HepG2 (cell line): ENCODE measurements at regions not wholly inside any gene's neighbourhood (a gene's known extent, or its start where the extent isn't known, plus 50 kb on each side); places are given as distances from the start of the nearest gene placed in this dataset.

ENCODE experiments used
- ATAC-seq: fragments of 200-7000 bp; cut with Tn5 transposase; 3 replicates; pipeline ENCODE4 v1.9.1; 2020; ENCODE audit warnings: mild to moderate bottlenecking, moderate library complexity
- BruUV-seq: library from RNA; stranded (reverse); fragments of 400-500 nt; replicated peaks from 2 replicates; lab custom pipeline; 2021; lab: Mats Ljungman, UMichigan
- CTCF ChIA-PET: fragments of 300-600 bp; formaldehyde crosslinking; extraction: SDS; loops from one replicate; lab custom pipeline; 2021; ENCODE audit warnings: low total read pairs, inconsistent platforms, low intra/inter-chr PET ratio; lab: Yijun Ruan, JAX
- POLR2A ChIA-PET: fragments of 350-600 bp; sonication (Branson Sonifier 250); formaldehyde crosslinking; loops from one replicate; lab custom pipeline; 2020; ENCODE audit warnings: antibody characterized with exemption, inconsistent platforms; lab: Yijun Ruan, JAX
- DNase-seq: peaks from one replicate; pipeline ENCODE4 v3.0.0-alpha.2; 2015; ENCODE audit warnings: low spot score
- FAIRE-seq: peaks from 3 replicates; lab custom pipeline; 2011; peaks lifted over from hg19 to GRCh38; lab: Jason Lieb, UNC
- H2AFZ ChIP-seq: one replicate; pipeline ENCODE4 v1.6.1; 2011; ENCODE audit warnings: low read length, inconsistent platforms
- H3K27ac ChIP-seq: fragments of 300-600 bp; 3 replicates; pipeline ENCODE4 v1.8.0; 2011; ENCODE audit warnings: mixed run types, mild to moderate bottlenecking, mixed read lengths, low read length, inconsistent platforms; ENCODE audit not compliant: insufficient read depth; ENCODE audit errors: extremely low read length
- H3K27me3 ChIP-seq, 2 experiments: fragments of 200-600 bp in 1 of 2; 2 replicates in 1 of 2; 3 replicates in 1 of 2; pipeline versions ENCODE4 v1.6.0 to v1.8.0; 2011; ENCODE audit warnings: low read length in 2 of 2, mild to moderate bottlenecking in 2 of 2, moderate library complexity in 2 of 2, inconsistent platforms in 1 of 2; ENCODE audit not compliant: insufficient read depth in 2 of 2, control insufficient read depth in 1 of 2
- H3K36me3 ChIP-seq, 2 experiments: fragments of 200-600 bp in 1 of 2; replicated peaks in 1 of 2; 2 replicates in 1 of 2; 3 replicates in 1 of 2; pipeline versions ENCODE4 v1.5.1 to v1.8.0; 2011; ENCODE audit warnings: low read length in 2 of 2, inconsistent platforms in 1 of 2; ENCODE audit not compliant: insufficient read depth in 2 of 2, control insufficient read depth in 1 of 2
- H3K4me1 ChIP-seq: 2 replicates; pipeline ENCODE4 v1.5.1; 2012; ENCODE audit warnings: low read length, inconsistent platforms; ENCODE audit not compliant: insufficient read depth
- H3K4me2 ChIP-seq: 2 replicates; pipeline ENCODE4 v1.6.0; 2011; ENCODE audit warnings: low read depth, low read length, inconsistent platforms
- H3K4me3 ChIP-seq, 3 experiments: fragments of 200-600 bp in 1 of 3; sonication (generic), shearing (Covaris generic) in 1 of 3; replicated peaks in 1 of 3; 2 replicates each; pipeline ENCODE4 v1.5.1; 2011 to 2016; ENCODE audit warnings: low read length in 3 of 3, inconsistent platforms in 2 of 3, low read depth in 2 of 3, mild to moderate bottlenecking in 2 of 3, control low read depth in 1 of 3, mixed read lengths in 1 of 3; ENCODE audit not compliant: insufficient read depth in 1 of 3
- H3K79me2 ChIP-seq: one replicate; pipeline ENCODE4 v1.6.1; 2011; ENCODE audit warnings: low read length, inconsistent platforms; ENCODE audit not compliant: insufficient read depth
- H3K9ac ChIP-seq: 2 replicates; pipeline ENCODE4 v1.6.0; 2011; ENCODE audit warnings: mild to moderate bottlenecking, low read depth, low read length, inconsistent platforms; ENCODE audit not compliant: insufficient read depth
- H3K9me3 ChIP-seq: 2 replicates; pipeline ENCODE4 v1.5.1; 2012; ENCODE audit warnings: mild to moderate bottlenecking, low read length
- H4K20me1 ChIP-seq: 2 replicates; pipeline ENCODE4 v1.6.0; 2011; ENCODE audit warnings: inconsistent platforms, mild to moderate bottlenecking, low read length, moderate library complexity; ENCODE audit not compliant: insufficient read depth
- AKAP8 ChIP-seq: sonication (generic); formaldehyde crosslinking; IDR thresholded peaks from 2 replicates; pipeline ENCODE4 v1.5.1; 2020; ENCODE audit warnings: mild to moderate bottlenecking, missing genetic modification reagents
- ERF ChIP-seq: IDR thresholded peaks from 2 replicates; pipeline ENCODE4 v1.6.1; 2018; ENCODE audit warnings: missing biosample characterization, missing genetic modification reagents
- FOXP4 ChIP-seq: sonication (generic); formaldehyde crosslinking; IDR thresholded peaks from 2 replicates; pipeline ENCODE4 v1.4.0; 2020; ENCODE audit warnings: missing genetic modification reagents
- HMGXB3 ChIP-seq: sonication (generic); formaldehyde crosslinking; IDR thresholded peaks from 2 replicates; pipeline ENCODE4 v1.4.0; 2020; ENCODE audit warnings: missing genetic modification reagents, borderline replicate concordance
- MEIS2 ChIP-seq: sonication (generic); formaldehyde crosslinking; IDR thresholded peaks from 2 replicates; pipeline ENCODE4 v1.9.0; 2021; ENCODE audit warnings: mild to moderate bottlenecking, missing genetic modification reagents
- SMYD3 ChIP-seq: sonication (generic); formaldehyde crosslinking; IDR thresholded peaks from 2 replicates; pipeline ENCODE4 v1.8.1; 2023; ENCODE audit warnings: mild to moderate bottlenecking, missing genetic modification reagents
- SSRP1 ChIP-seq: IDR thresholded peaks from 2 replicates; pipeline ENCODE4 v1.6.1; 2016; ENCODE audit warnings: control low read depth
- ZNF776 ChIP-seq: sonication (generic); formaldehyde crosslinking; IDR thresholded peaks from 2 replicates; pipeline ENCODE4 v1.4.0; 2020; ENCODE audit warnings: mild to moderate bottlenecking, missing genetic modification reagents
- WGBS: methylation state at CpG from one replicate; pipeline ENCODE4 v1.1.6; 2017; ENCODE audit warnings: low lambda C conversion rate; 5-methylcytosine and 5-hydroxymethylcytosine counted together
- in situ Hi-C: cut with HindIII; loops from 2 replicates; pipeline ENCODE4 v1.10.0; 2017; ENCODE audit warnings: low pct_unique_long_range_greater_than_20kb; ENCODE audit not compliant: extremely low pct_ligation_motif_present
- intact Hi-C: fragments of 100-400 bp; cut with micrococcal nuclease; formaldehyde crosslinking; loops from one replicate; pipeline ENCODE4 v1.10.0; 2022; ENCODE audit not compliant: unreplicated experiment

- no peaks in the 10 kb centered on the region for H3K9me3 ChIP-seq
- peaks cover 1 to 24% of the 10 kb centered on the region in 2 experiments; a peak in 4 of 5 replicates for H3K27me3 ChIP-seq
- no peak overlapping the region for H3K4me3 ChIP-seq
- in situ Hi-C loops: no loop called here
- H3K36me3 ChIP-seq: no peaks in the 10 kb centered on the region
- intact Hi-C loops: loop anchor here (5.0 to 10.0 kb wide), 3 partner anchors 120 to 922 kb away; no protein-coding TSS in a partner anchor
- no peaks in the 10 kb centered on the region for H3K4me1 ChIP-seq
- H3K4me2 ChIP-seq: no peak overlapping the region
- FAIRE-seq (no peak), DNase-seq (no peak), ATAC-seq (no peak)
- H2AFZ ChIP-seq: no peak overlapping the region
- POLR2A ChIA-PET: no interaction called here
- BruUV-seq: no TSS peak
- no peaks in the 10 kb centered on the region for H3K79me2 ChIP-seq
- no peak overlapping the region for H3K9ac ChIP-seq
- H4K20me1 ChIP-seq: no peaks in the 10 kb centered on the region
- WGBS: 21% methylated on average over 8 of the region's 8 CpGs
- no peak overlapping the region for H3K27ac ChIP-seq
- CTCF ChIA-PET: no interaction called here
- TF ChIP-seq SSRP1 (no peak), ERF (no peak), AKAP8 (no peak)
Measured at GRCh38 chr13:26494571-26495195, 62.8 kb upstream of the WASF3 start.

GRCh38 chr13:26495750-26496149 lies 61.7 kb upstream of the WASF3 start:
- FAIRE-seq: no peak
- CTCF ChIA-PET: interaction anchor here (1.1 to 2.1 kb wide), 3 partner anchors 13 to 311 kb away, joined by 3 to 16 read pairs (median 14); no protein-coding TSS in a partner anchor
- POLR2A ChIA-PET: no interaction called here
- TF ChIP-seq FOXP4 (CRISPR knock-in tag) (no peak), ZNF776 (CRISPR knock-in tag) (no peak), SMYD3 (CRISPR knock-in tag) (no peak), MEIS2 (CRISPR knock-in tag) (no peak), HMGXB3 (CRISPR knock-in tag) (no peak)

More at GRCh38 chr13:26495750-26496149, 61.7 kb upstream of the WASF3 start:
- no peaks in the 10 kb centered on the region for H3K79me2 ChIP-seq
- intact Hi-C loops: loop anchor here (1.0 to 10.0 kb wide), 4 partner anchors 121 to 923 kb away; no protein-coding TSS in a partner anchor
- BruUV-seq: no TSS peak
- H3K9me3 ChIP-seq: no peaks in the 10 kb centered on the region
- WGBS: 13% methylated on average over 3 of the region's 3 CpGs
- H3K4me3 ChIP-seq: no peak overlapping the region
- peaks cover 1 to 22% of the 10 kb centered on the region in 2 experiments; a peak in 4 of 5 replicates for H3K27me3 ChIP-seq
- H3K27ac ChIP-seq: no peak overlapping the region
- no peaks in the 10 kb centered on the region for H4K20me1 ChIP-seq
- DNase-seq (no peak), ATAC-seq (no peak)
- no peaks in the 10 kb centered on the region for H3K36me3 ChIP-seq
- in situ Hi-C loops: no loop called here
- no peak overlapping the region for H3K9ac ChIP-seq
- no peaks in the 10 kb centered on the region for H3K4me1 ChIP-seq
- no peak overlapping the region for H2AFZ ChIP-seq
- no peak overlapping the region for H3K4me2 ChIP-seq
